ENCODE measurements at regions not wholly inside any gene's neighbourhood (a gene's known extent, or its start where the extent isn't known, plus 50 kb on each side); places are given as distances from the start of the nearest gene placed in this dataset.

DNA sequence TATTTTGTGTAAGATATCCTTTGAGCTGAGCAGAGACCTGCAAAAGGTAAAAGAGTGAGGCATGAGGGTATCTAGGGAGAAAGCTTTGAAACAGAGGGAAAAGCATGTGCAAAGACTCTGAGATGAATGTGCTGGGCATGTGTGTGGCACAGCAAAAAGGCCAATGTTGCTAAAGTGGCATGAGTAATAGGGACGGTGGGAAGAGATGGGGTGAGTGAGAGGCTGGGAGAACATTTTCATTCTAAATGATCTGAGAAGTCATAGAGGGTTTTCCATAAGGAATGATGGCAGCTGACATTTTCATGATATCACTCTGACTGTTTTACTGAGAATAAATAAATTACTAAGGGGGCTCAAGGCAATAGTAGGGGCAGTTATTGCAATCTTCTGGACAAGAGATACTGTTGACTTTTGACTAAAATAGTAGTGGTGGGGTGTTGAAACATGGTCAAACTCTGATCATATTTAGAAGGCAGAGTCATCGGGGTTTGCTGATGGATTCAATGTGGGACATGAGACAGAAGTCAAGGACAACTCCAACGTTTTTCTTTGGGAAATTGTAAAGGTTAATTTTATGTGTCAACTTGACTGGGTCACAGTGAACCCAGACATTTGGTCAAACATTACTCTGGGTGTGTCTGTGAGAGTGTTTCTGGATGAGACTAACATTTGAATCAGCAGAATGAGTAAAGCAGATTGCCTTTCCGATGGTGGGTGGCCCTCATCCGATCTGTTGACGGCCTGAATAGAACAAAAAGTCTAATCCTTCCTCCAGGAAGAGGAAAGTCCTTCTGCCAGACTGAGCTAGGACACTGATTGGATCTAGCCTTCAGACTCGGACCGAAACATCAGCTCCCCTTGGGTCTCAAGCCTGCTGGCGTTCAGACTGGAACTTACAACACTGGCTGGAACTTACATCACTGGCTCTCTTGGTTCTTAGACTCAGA, 193.9 kb upstream of the PLXNC1 start (continued):
- TF ChIP-seq, protein P1, sequence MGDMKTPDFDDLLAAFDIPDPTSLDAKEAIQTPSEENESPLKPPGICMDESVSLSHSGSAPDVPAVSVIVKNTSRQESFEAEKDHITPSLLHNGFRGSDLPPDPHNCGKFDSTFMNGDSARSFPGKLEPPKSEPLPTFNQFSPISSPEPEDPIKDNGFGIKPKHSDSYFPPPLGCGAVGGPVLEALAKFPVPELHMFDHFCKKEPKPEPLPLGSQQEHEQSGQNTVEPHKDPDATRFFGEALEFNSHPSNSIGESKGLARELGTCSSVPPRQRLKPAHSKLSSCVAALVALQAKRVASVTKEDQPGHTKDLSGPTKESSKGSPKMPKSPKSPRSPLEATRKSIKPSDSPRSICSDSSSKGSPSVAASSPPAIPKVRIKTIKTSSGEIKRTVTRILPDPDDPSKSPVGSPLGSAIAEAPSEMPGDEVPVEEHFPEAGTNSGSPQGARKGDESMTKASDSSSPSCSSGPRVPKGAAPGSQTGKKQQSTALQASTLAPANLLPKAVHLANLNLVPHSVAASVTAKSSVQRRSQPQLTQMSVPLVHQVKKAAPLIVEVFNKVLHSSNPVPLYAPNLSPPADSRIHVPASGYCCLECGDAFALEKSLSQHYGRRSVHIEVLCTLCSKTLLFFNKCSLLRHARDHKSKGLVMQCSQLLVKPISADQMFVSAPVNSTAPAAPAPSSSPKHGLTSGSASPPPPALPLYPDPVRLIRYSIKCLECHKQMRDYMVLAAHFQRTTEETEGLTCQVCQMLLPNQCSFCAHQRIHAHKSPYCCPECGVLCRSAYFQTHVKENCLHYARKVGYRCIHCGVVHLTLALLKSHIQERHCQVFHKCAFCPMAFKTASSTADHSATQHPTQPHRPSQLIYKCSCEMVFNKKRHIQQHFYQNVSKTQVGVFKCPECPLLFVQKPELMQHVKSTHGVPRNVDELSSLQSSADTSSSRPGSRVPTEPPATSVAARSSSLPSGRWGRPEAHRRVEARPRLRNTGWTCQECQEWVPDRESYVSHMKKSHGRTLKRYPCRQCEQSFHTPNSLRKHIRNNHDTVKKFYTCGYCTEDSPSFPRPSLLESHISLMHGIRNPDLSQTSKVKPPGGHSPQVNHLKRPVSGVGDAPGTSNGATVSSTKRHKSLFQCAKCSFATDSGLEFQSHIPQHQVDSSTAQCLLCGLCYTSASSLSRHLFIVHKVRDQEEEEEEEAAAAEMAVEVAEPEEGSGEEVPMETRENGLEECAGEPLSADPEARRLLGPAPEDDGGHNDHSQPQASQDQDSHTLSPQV (IDR thresholded peaks at IDR 0.05), result no peak
- no peak for TF ChIP-seq CBX5 (IDR thresholded peaks at IDR 0.05; ENCODE audit: low read depth)
- no peak for TF ChIP-seq RBBP5 (conservative IDR thresholded peaks at IDR 0.05)
- TF ChIP-seq GABPA (IDR thresholded peaks at IDR 0.05; ENCODE audit: low read depth), result no peak
- TF ChIP-seq BRCA1 (IDR thresholded peaks at IDR 0.05; ENCODE audit: low read depth, low read length), result no peak
- no peak for TF ChIP-seq CEBPB (IDR thresholded peaks at IDR 0.05; ENCODE audit: borderline replicate concordance in 1 of 2, low read depth in 2 of 2, low read length in 2 of 2)
- TF ChIP-seq CREM (IDR thresholded peaks at IDR 0.05; ENCODE audit: low read depth), result no peak
- TF ChIP-seq HDAC6 (IDR thresholded peaks at IDR 0.05; ENCODE audit: unreplicated experiment), result no peak
- TF ChIP-seq SIX5 (IDR thresholded peaks at IDR 0.05; ENCODE audit: low read depth, low read length, severe bottlenecking), result no peak
- TF ChIP-seq SIN3A (IDR thresholded peaks at IDR 0.05; ENCODE audit: low read depth, low read length), result no peak
- TF ChIP-seq SMC3 (IDR thresholded peaks at IDR 0.05; ENCODE audit: borderline replicate concordance, low read length), result no peak
